Tibial nerve (tissue), 4 donors: ENCODE measurements at regions not wholly inside any gene's neighbourhood (a gene's known extent, or its start where the extent isn't known, plus 50 kb on each side); places are given as distances from the start of the nearest gene placed in this dataset.

Experiments used
- DNase-seq, 2 donors: peaks; one replicate each; pipeline ENCODE4 v3.0.0-alpha.2; 2019; ENCODE audit warnings: low spot score in 2 of 2
- H3K27ac ChIP-seq, 4 donors: fragments of 200-600 bp; sonication (generic) in 3 of 4; one replicate each; pipeline ENCODE4 v1.5.1; 2017 to 2019; ENCODE audit warnings: mild to moderate bottlenecking in 1 of 4
- H3K27me3 ChIP-seq, 2 donors: fragments of 200-600 bp; sonication (generic) in 1 of 2; one replicate each; pipeline versions ENCODE4 v1.5.1 to v1.6.0; 2017 to 2019
- H3K36me3 ChIP-seq, 3 donors: fragments of 200-600 bp; sonication (generic); one replicate each; pipeline ENCODE4 v1.5.1; 2018 to 2019
- H3K4me1 ChIP-seq, 4 donors: fragments of 200-600 bp; sonication (generic) in 3 of 4; one replicate each; pipeline ENCODE4 v1.5.1; 2017 to 2019
- H3K4me3 ChIP-seq, 4 donors: fragments of 200-600 bp; sonication (generic) in 3 of 4; one replicate each; pipeline ENCODE4 v1.5.1; 2017 to 2019; ENCODE audit warnings: mild to moderate bottlenecking in 1 of 4, moderate library complexity in 1 of 4
- H3K9me3 ChIP-seq, 4 donors: fragments of 200-600 bp; sonication (generic) in 3 of 4; one replicate each; pipeline ENCODE4 v1.5.1; 2017 to 2019
- EP300 ChIP-seq, 2 donors: sonication (generic); formaldehyde crosslinking; IDR thresholded peaks; one replicate each; pipeline ENCODE4 v1.6.1; 2017; ENCODE audit warnings: antibody characterized with exemption in 2 of 2, mild to moderate bottlenecking in 1 of 2
- POLR2A ChIP-seq, 2 donors: fragments of 450-650 bp; IDR thresholded peaks; one replicate each; pipeline ENCODE4 v1.6.1; 2017; ENCODE audit warnings: antibody characterized with exemption in 2 of 2, mild to moderate bottlenecking in 2 of 2, moderate library complexity in 2 of 2
- WGBS, 2 donors: methylation state at CpG; one replicate each; pipeline ENCODE4 v1.1.5; 2018; 5-methylcytosine and 5-hydroxymethylcytosine counted together
- TF ChIP-seq, protein P1 (sequence below), 5 experiments: fragments of 200-600 bp in 3 of 5; fragments of 450-650 bp in 2 of 5; sonication (generic) in 3 of 5; IDR thresholded peaks; one replicate each; pipeline ENCODE4 v1.5.1; 2016 to 2019; ENCODE audit warnings: antibody characterized with exemption in 5 of 5, mild to moderate bottlenecking in 3 of 5, moderate library complexity in 2 of 5

DNA sequence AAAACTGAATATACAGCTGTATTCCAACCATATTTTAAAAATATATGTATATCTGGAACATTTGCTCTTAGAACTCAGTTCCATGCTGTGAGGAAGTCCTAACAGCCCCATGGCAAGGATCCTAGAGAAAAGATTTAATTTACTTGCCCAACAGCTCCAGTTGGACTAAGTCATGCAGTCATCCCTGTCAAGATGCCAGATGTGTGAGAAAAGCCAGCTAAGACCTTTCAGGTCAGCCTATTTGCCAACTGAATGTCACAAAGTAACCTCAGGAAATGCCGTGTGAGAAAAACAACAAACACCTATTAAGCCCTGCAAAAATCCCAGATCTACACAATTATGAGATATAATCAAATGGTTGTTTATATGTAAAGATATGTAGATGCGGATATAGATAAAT lies 416.3 kb downstream of the NR2F1-AS1 start:
- no peaks in the 10 kb centered on the region for H3K36me3 ChIP-seq
- no peak for DNase-seq
- H3K27ac ChIP-seq = peak overlapping the region in 2 of 4 donors; percentile 9 to 32
- H3K4me1 ChIP-seq = peaks cover 0 to 43% (median 11%) of the 10 kb centered on the region in 4 donors
- no peak for TF ChIP-seq EP300 (IDR thresholded peaks at IDR 0.05)
- TF ChIP-seq, protein P1, sequence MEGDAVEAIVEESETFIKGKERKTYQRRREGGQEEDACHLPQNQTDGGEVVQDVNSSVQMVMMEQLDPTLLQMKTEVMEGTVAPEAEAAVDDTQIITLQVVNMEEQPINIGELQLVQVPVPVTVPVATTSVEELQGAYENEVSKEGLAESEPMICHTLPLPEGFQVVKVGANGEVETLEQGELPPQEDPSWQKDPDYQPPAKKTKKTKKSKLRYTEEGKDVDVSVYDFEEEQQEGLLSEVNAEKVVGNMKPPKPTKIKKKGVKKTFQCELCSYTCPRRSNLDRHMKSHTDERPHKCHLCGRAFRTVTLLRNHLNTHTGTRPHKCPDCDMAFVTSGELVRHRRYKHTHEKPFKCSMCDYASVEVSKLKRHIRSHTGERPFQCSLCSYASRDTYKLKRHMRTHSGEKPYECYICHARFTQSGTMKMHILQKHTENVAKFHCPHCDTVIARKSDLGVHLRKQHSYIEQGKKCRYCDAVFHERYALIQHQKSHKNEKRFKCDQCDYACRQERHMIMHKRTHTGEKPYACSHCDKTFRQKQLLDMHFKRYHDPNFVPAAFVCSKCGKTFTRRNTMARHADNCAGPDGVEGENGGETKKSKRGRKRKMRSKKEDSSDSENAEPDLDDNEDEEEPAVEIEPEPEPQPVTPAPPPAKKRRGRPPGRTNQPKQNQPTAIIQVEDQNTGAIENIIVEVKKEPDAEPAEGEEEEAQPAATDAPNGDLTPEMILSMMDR (IDR thresholded peaks at IDR 0.05) = no peak
- TF ChIP-seq POLR2A (IDR thresholded peaks at IDR 0.05) = no peak
- H3K27me3 ChIP-seq = no peaks in the 10 kb centered on the region
- H3K4me3 ChIP-seq = no peak overlapping the region
- H3K9me3 ChIP-seq = peaks cover 0 to 2% (median 0%) of the 10 kb centered on the region in 4 donors
- WGBS, 2 donors = 59% methylated on average over 2 of the region's 2 CpGs

DNA sequence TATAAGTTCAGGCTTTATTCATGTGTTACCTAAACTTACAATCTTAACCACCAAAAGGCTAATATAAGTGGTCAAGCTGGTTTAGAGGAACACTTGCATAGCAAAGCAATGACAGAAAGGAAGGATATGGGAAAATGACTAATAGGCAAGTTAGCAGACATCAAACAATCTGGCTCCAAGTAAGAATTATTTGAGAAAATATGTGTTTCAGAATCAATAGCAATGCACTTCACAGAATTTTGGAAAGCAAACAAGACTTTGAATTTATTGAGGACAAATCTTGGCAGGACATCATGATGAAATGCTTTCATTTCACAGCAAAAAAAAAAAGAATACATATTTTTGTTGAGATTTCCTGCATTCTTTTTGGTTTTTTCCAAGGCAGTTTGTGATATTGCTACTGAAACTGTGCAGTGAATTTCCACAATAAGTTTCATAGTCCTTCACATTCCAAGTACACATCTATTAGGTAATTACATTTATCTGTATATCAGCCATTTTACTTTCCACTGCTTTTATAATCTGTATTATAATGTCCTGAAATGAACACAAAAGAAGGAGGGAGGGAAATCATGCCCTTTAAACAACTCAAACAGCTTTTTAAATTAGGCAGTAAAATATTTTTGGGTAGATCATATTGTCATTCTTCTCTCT lies 417.9 kb downstream of the NR2F1-AS1 start:
- Histone ChIP-seq H3K4me1 (peaks cover 0 to 43% (median 11%) of the 10 kb centered on the region in 4 donors), H3K27ac (peak overlapping the region in 2 of 4 donors; percentile 68 to 85), H3K36me3 (no peaks in the 10 kb centered on the region), H3K9me3 (no peaks in the 10 kb centered on the region), H3K27me3 (no peaks in the 10 kb centered on the region), H3K4me3 (no peak overlapping the region)
- DNase-seq = no peak
- TF ChIP-seq POLR2A (IDR thresholded peaks at IDR 0.05) (no peak), EP300 (IDR thresholded peaks at IDR 0.05) (peak; percentile 23 to 53)

DNA sequence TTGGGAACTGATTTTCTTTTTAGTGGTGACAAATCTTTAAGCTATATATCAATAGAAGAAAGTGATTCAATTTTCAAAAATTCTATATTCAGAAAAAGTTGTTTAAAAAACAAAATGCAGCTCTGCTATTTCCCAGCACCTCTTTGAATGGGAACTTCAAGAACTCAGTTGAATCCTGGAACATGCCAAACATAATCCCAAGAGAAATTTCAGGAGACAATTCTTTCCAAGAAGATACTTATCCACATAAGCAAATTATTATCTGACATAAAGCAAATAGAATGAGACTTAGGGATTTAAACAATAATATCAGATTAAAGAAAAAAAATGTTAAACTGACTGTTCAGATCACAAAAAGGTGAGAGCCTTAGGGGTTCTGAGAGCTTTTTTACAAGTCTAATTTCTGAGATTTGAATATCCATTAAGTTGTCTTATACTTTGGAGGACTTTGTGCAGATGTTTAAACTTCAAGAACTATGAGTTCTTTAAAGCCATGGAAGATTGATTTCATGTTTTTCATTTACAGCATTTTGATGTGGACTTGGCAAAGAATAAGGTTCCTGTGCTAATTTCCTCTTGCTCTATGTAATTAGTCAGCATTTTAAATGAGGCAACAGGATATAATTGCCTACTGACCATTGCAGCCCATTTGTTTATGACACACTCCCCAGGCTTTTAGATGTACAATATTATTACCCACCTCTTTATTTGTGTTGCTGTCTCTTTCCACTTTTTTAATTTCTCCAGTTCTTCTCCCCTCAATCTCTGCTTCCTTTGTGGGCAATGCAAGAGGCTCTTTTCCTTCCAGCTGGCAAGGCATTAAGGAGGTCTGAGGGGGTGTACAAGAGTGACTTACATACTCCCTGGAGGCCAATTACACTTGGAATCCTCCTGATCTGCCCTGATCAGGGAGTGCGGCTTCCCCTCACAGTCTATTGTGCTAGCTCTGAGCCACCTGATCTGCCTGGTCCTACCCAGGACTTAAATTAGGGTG lies 419.1 kb downstream of the NR2F1-AS1 start:
- Histone ChIP-seq H3K27me3 (no peaks in the 10 kb centered on the region), H3K4me3 (no peak overlapping the region), H3K27ac (peak overlapping the region in 2 of 4 donors; percentile 68 to 85), H3K36me3 (no peaks in the 10 kb centered on the region), H3K4me1 (peaks cover 0 to 43% (median 11%) of the 10 kb centered on the region in 4 donors), H3K9me3 (no peaks in the 10 kb centered on the region)
- no peak for DNase-seq
- 59 to 71% methylated on average over 1 of the region's 1 CpG for WGBS, 2 donors
- TF ChIP-seq, protein P1 (IDR thresholded peaks at IDR 0.05) = no peak
- no peak for TF ChIP-seq POLR2A (IDR thresholded peaks at IDR 0.05)
- no peak for TF ChIP-seq EP300 (IDR thresholded peaks at IDR 0.05)

DNA sequence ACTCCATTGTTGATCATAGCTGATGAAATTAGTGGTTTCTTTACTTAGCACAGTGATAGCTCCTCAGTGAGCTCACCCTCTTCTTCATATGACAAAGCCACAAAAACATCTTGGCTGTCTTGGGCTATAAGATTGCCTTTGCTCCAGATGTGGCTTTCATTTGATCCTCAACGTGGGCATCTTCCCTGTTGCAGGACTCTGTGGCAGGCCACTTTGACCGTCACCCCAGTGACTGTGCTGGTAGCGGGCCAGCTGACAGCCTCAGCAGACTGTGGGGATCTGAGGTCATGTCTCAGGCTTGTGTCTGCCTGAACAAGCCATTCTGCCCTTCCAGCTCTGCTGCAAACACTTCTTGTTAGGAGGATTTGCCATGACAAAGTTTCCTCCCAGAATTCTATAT lies 422.2 kb downstream of the NR2F1-AS1 start:
- Histone ChIP-seq H3K9me3 (no peaks in the 10 kb centered on the region), H3K27me3 (no peaks in the 10 kb centered on the region), H3K4me3 (no peak overlapping the region), H3K36me3 (no peaks in the 10 kb centered on the region), H3K4me1 (peaks cover 0 to 41% (median 11%) of the 10 kb centered on the region in 4 donors), H3K27ac (no peak overlapping the region)
- WGBS, 2 donors = 61 to 71% methylated on average over 3 of the region's 3 CpGs
- no peak for TF ChIP-seq POLR2A (IDR thresholded peaks at IDR 0.05)
- no peak for TF ChIP-seq EP300 (IDR thresholded peaks at IDR 0.05)
- TF ChIP-seq, protein P1 (IDR thresholded peaks at IDR 0.05) = no peak
- no peak for DNase-seq

DNA sequence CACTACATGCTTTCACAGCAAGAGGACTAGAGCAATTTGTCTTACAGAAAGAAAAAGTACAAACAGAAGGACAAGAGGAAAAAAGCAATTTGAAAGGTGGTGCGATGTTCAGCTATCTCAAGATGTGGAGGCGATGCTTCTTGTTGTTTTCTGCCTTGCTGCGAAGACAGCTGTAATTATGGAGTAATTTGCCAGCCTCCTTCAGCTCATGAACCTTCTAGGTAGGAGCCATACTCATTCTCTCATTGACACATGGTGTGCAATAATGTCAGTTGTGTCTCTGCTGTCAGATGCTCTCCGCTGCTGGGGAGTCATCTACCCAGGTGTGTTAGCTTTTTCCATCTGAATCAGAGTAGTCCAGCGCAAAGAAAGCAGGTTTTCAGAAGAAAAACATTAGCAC lies 424.5 kb downstream of the NR2F1-AS1 start:
- 91 to 98% methylated on average over 5 of the region's 5 CpGs for WGBS, 2 donors
- Histone ChIP-seq H3K4me1 (peaks cover 0 to 24% (median 6%) of the 10 kb centered on the region in 4 donors), H3K9me3 (no peaks in the 10 kb centered on the region), H3K4me3 (no peak overlapping the region), H3K27ac (no peak overlapping the region), H3K27me3 (no peaks in the 10 kb centered on the region), H3K36me3 (no peaks in the 10 kb centered on the region)
- no peak for DNase-seq
- TF ChIP-seq EP300 (IDR thresholded peaks at IDR 0.05) (no peak), POLR2A (IDR thresholded peaks at IDR 0.05) (no peak)
- TF ChIP-seq, protein P1 (IDR thresholded peaks at IDR 0.05) = no peak
